HEK293 (cell line): ENCODE measurements at regions not wholly inside any gene's neighbourhood (a gene's known extent, or its start where the extent isn't known, plus 50 kb on each side); places are given as distances from the start of the nearest gene placed in this dataset.

Source experiments
- CTCF ChIA-PET: fragments of 350-600 bp; formaldehyde crosslinking; extraction: SDS; loops from one replicate; lab custom pipeline; 2021; ENCODE audit warnings: antibody characterized with exemption; lab: Yijun Ruan, JAX
- POLR2A ChIA-PET: fragments of 300-600 bp; formaldehyde crosslinking; extraction: SDS; loops from one replicate; lab custom pipeline; 2020; ENCODE audit warnings: antibody characterized with exemption, inconsistent platforms; lab: Yijun Ruan, JAX
- H3K27ac ChIP-seq: fragments of 200-500 bp; sonication (Bioruptor generic); 2 replicates; pipeline ENCODE4 v1.5.1; 2014; ENCODE audit warnings: low read depth, low read length, control low read depth, inconsistent platforms; ENCODE audit errors: extremely low read depth
- H3K36me3 ChIP-seq, 2 experiments: fragments of 200-500 bp in 1 of 2; sonication (Bioruptor generic) in 1 of 2; 1 replicate in 1 of 2; 2 replicates in 1 of 2; pipeline ENCODE4 v1.5.1; 2014 to 2017; ENCODE audit warnings: inconsistent platforms in 2 of 2, low read length in 2 of 2; ENCODE audit not compliant: control insufficient read depth in 2 of 2, insufficient read depth in 1 of 2
- H3K4me1 ChIP-seq: fragments of 200-500 bp; sonication (Bioruptor generic); 2 replicates; pipeline ENCODE4 v1.5.1; 2014; ENCODE audit warnings: mild to moderate bottlenecking, low read length, inconsistent platforms; ENCODE audit not compliant: control insufficient read depth, insufficient read depth
- H3K4me3 ChIP-seq: 2 replicates; pipeline ENCODE4 v1.5.1; 2011; ENCODE audit warnings: low read depth, mild to moderate bottlenecking, control low read depth, low read length, moderate library complexity
- H3K9me3 ChIP-seq: fragments of 200-500 bp; sonication (Bioruptor generic); 2 replicates; pipeline ENCODE4 v1.5.1; 2014; ENCODE audit warnings: low read depth, low read length, inconsistent platforms; ENCODE audit not compliant: control insufficient read depth, insufficient read depth
- BCL11A ChIP-seq: fragments of 450-650 bp; formaldehyde crosslinking; IDR thresholded peaks from 2 replicates; pipeline ENCODE4 v1.5.1; 2016; ENCODE audit warnings: low read depth, missing biosample characterization, missing genetic modification characterization
- FEZF1 ChIP-seq: fragments of 450-650 bp; formaldehyde crosslinking; IDR thresholded peaks from 2 replicates; pipeline ENCODE4 v1.5.1; 2016; ENCODE audit warnings: missing biosample characterization, missing genetic modification characterization
- HOXA7 ChIP-seq: sonication (generic); formaldehyde crosslinking; IDR thresholded peaks from 2 replicates; pipeline ENCODE4 v1.8.1; 2022; ENCODE audit warnings: missing genetic modification reagents, borderline replicate concordance
- OSR2 ChIP-seq: fragments of 450-650 bp; formaldehyde crosslinking; IDR thresholded peaks from 2 replicates; pipeline ENCODE4 v1.5.1; 2016; ENCODE audit warnings: missing biosample characterization, missing genetic modification characterization
- SALL2 ChIP-seq: fragments of 450-650 bp; formaldehyde crosslinking; IDR thresholded peaks from 2 replicates; pipeline ENCODE4 v1.5.0; 2017; ENCODE audit warnings: missing biosample characterization, mild to moderate bottlenecking, missing genetic modification characterization, borderline replicate concordance
- SP2 ChIP-seq: fragments of 450-650 bp; formaldehyde crosslinking; IDR thresholded peaks from 2 replicates; pipeline ENCODE4 v1.5.1; 2016; ENCODE audit warnings: missing biosample characterization, missing genetic modification characterization
- TCF7L2 ChIP-seq: IDR thresholded peaks from 2 replicates; pipeline ENCODE4 v1.6.1; 2011; ENCODE audit warnings: low read depth, mild to moderate bottlenecking, inconsistent platforms, low read length, moderate library complexity, borderline replicate concordance
- YY2 ChIP-seq: fragments of 450-650 bp; formaldehyde crosslinking; IDR thresholded peaks from 2 replicates; pipeline ENCODE4 v1.5.1; 2016; ENCODE audit warnings: missing biosample characterization, missing genetic modification characterization
- ZBTB8A ChIP-seq: fragments of 450-650 bp; formaldehyde crosslinking; IDR thresholded peaks from 2 replicates; pipeline ENCODE4 v1.5.1; 2016; ENCODE audit warnings: missing biosample characterization, missing genetic modification characterization
- ZNF202 ChIP-seq: fragments of 450-650 bp; formaldehyde crosslinking; IDR thresholded peaks from 2 replicates; pipeline ENCODE4 v1.5.1; 2016; ENCODE audit warnings: missing biosample characterization, missing genetic modification characterization, borderline replicate concordance
- ZNF211 ChIP-seq: fragments of 450-650 bp; formaldehyde crosslinking; IDR thresholded peaks from 2 replicates; pipeline ENCODE4 v1.5.1; 2016; ENCODE audit warnings: low read depth, missing biosample characterization, missing genetic modification characterization
- ZNF248 ChIP-seq: fragments of 450-650 bp; formaldehyde crosslinking; IDR thresholded peaks from 2 replicates; pipeline ENCODE4 v1.5.1; 2017; ENCODE audit warnings: missing biosample characterization, missing genetic modification characterization
- ZNF292 ChIP-seq: fragments of 450-650 bp; formaldehyde crosslinking; IDR thresholded peaks from 2 replicates; pipeline ENCODE4 v1.5.1; 2016; ENCODE audit warnings: low read depth, missing biosample characterization, missing genetic modification characterization, borderline replicate concordance
- ZNF350 ChIP-seq: fragments of 450-650 bp; formaldehyde crosslinking; IDR thresholded peaks from 2 replicates; pipeline ENCODE4 v1.5.0; 2017; ENCODE audit warnings: missing biosample characterization, mild to moderate bottlenecking, missing genetic modification characterization
- ZNF366 ChIP-seq: fragments of 450-650 bp; formaldehyde crosslinking; conservative IDR thresholded peaks from 2 replicates; pipeline ENCODE4 v1.5.1; 2016; ENCODE audit warnings: missing biosample characterization, missing genetic modification characterization
- ZNF560 ChIP-seq: fragments of 450-650 bp; formaldehyde crosslinking; IDR thresholded peaks from 2 replicates; pipeline ENCODE4 v1.5.1; 2017; ENCODE audit warnings: missing biosample characterization, missing genetic modification characterization, borderline replicate concordance
- ZNF843 ChIP-seq: fragments of 450-650 bp; formaldehyde crosslinking; IDR thresholded peaks from 2 replicates; pipeline ENCODE4 v1.5.1; 2016; ENCODE audit warnings: missing biosample characterization, missing genetic modification characterization
- TF ChIP-seq, protein P1 (sequence below): fragments of 450-650 bp; formaldehyde crosslinking; IDR thresholded peaks from 2 replicates; pipeline ENCODE4 v1.5.1; 2016; ENCODE audit warnings: missing biosample characterization, missing genetic modification characterization
- TF ChIP-seq, protein P2 (sequence below): fragments of 450-650 bp; formaldehyde crosslinking; IDR thresholded peaks from 2 replicates; pipeline ENCODE4 v1.5.1; 2016; ENCODE audit warnings: missing biosample characterization, missing genetic modification characterization
- TF ChIP-seq, protein P3 (sequence below): fragments of 450-650 bp; formaldehyde crosslinking; IDR thresholded peaks from 2 replicates; pipeline ENCODE4 v1.5.1; 2017; ENCODE audit warnings: missing biosample characterization, missing genetic modification characterization

DNA sequence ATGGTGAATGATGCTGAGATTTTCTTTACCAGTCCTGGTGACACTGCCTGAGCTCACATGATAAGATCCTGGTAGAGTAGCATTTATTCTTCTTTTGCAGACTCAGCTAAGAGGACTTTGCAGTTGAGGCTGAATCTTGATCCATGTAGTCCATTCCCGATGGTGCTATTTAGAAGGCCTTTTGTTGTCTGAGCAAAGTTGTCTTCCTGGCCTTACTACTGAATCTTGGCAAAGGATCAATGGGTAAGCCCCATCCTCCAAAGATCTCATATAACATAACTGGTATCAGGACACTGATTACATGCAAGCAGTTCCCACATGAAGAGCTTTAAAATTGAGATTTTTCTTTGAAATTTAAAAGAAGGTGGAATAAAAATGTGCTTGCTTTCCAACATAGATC lies 291.6 kb downstream of the SOX4 start:
- H3K4me3 ChIP-seq = no peak overlapping the region
- no peaks in the 10 kb centered on the region for H3K36me3 ChIP-seq
- ChIA-PET POLR2A (interaction anchor here (1.7 kb wide), 1 partner anchor 292 kb away, joined by 4 read pairs; the partner anchor contains the start of gene SOX4), CTCF (interaction anchor here (0.6 kb wide), 1 partner anchor 12 kb away, joined by 3 read pairs; no protein-coding TSS in a partner anchor)
- H3K9me3 ChIP-seq = no peaks in the 10 kb centered on the region; the same call in 1 of the 2 replicates
- H3K27ac ChIP-seq = no peak overlapping the region
- TF ChIP-seq OSR2 (tag by site-specific recombination) (no peak), ZNF248 (tag by site-specific recombination) (no peak), ZBTB8A (tag by site-specific recombination) (no peak)
- TF ChIP-seq, protein P1, sequence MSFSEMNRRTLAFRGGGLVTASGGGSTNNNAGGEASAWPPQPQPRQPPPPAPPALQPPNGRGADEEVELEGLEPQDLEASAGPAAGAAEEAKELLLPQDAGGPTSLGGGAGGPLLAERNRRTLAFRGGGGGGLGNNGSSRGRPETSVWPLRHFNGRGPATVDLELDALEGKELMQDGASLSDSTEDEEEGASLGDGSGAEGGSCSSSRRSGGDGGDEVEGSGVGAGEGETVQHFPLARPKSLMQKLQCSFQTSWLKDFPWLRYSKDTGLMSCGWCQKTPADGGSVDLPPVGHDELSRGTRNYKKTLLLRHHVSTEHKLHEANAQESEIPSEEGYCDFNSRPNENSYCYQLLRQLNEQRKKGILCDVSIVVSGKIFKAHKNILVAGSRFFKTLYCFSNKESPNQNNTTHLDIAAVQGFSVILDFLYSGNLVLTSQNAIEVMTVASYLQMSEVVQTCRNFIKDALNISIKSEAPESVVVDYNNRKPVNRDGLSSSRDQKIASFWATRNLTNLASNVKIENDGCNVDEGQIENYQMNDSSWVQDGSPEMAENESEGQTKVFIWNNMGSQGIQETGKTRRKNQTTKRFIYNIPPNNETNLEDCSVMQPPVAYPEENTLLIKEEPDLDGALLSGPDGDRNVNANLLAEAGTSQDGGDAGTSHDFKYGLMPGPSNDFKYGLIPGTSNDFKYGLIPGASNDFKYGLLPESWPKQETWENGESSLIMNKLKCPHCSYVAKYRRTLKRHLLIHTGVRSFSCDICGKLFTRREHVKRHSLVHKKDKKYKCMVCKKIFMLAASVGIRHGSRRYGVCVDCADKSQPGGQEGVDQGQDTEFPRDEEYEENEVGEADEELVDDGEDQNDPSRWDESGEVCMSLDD = no peak
- H3K4me1 ChIP-seq = 0 out of 2 replicates have a peak, but pooled peaks cover 4% of the 10 kb centered on the region

DNA sequence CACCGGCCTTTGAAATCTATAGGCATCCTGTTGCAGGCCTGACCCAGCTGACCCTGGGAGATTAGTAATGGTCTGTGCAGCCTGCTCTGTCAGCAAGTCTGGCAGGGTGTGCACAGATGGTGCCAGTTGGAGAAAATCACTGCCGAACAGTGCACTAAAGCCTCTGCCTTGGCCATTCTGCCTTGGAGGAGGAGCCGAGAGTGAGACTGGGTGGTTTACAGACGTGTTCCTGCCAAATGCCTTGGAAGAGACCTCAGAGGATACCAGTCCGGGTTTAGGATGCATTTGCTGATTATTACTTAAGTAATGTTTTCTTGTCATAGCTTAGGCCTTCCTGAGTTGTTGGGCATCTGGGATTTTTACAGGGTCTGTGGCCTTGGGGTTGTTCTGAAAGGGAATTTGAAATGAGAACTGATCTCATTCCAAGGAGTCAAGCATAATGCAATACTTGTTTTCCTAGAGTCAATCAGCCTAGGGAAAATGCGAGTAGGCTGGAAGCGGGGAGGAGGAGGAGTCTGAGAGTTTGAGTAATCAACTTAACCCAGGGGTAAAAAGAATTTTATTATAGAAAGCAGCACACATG lies 292.1 kb downstream of the SOX4 start:
- H3K9me3 ChIP-seq = no peaks in the 10 kb centered on the region; the same call in 1 of the 2 replicates
- no peak overlapping the region for H3K27ac ChIP-seq
- POLR2A ChIA-PET = interaction anchor here (1.7 kb wide), 1 partner anchor 292 kb away, joined by 4 read pairs; the partner anchor contains the start of gene SOX4
- CTCF ChIA-PET = interaction anchor here (0.6 kb wide), 1 partner anchor 11 kb away, joined by 3 read pairs; no protein-coding TSS in a partner anchor
- TF ChIP-seq ZNF202 (tag by site-specific recombination) (no peak), TCF7L2 (no peak), HOXA7 (CRISPR knock-in tag) (no peak), ZNF560 (tag by site-specific recombination) (no peak), ZNF366 (no peak), ZNF843 (tag by site-specific recombination) (no peak), YY2 (no peak), SALL2 (tag by site-specific recombination) (no peak), ZNF292 (tag by site-specific recombination) (no peak), SP2 (tag by site-specific recombination) (no peak), ZNF350 (no peak), BCL11A (no peak), FEZF1 (tag by site-specific recombination) (no peak), ZNF211 (tag by site-specific recombination) (no peak)
- TF ChIP-seq, protein P2, sequence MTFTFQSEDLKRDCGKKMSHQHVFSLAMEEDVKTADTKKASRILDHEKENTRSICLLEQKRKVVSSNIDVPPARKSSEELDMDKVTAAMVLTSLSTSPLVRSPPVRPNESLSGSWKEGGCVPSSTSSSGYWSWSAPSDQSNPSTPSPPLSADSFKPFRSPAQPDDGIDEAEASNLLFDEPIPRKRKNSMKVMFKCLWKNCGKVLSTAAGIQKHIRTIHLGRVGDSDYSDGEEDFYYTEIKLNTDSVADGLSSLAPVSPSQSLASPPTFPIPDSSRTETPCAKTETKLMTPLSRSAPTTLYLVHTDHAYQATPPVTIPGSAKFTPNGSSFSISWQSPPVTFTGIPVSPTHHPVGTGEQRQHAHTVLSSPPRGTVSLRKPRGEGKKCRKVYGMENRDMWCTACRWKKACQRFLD (tag by site-specific recombination) = no peak
- TF ChIP-seq, protein P3, sequence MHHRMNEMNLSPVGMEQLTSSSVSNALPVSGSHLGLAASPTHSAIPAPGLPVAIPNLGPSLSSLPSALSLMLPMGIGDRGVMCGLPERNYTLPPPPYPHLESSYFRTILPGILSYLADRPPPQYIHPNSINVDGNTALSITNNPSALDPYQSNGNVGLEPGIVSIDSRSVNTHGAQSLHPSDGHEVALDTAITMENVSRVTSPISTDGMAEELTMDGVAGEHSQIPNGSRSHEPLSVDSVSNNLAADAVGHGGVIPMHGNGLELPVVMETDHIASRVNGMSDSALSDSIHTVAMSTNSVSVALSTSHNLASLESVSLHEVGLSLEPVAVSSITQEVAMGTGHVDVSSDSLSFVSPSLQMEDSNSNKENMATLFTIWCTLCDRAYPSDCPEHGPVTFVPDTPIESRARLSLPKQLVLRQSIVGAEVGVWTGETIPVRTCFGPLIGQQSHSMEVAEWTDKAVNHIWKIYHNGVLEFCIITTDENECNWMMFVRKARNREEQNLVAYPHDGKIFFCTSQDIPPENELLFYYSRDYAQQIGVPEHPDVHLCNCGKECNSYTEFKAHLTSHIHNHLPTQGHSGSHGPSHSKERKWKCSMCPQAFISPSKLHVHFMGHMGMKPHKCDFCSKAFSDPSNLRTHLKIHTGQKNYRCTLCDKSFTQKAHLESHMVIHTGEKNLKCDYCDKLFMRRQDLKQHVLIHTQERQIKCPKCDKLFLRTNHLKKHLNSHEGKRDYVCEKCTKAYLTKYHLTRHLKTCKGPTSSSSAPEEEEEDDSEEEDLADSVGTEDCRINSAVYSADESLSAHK (tag by site-specific recombination) = no peak
- TF ChIP-seq, all 188 proteins: peak for 0
- Histone ChIP-seq H3K4me3 (no peak overlapping the region), H3K36me3 (no peaks in the 10 kb centered on the region), H3K4me1 (0 out of 2 replicates have a peak, but pooled peaks cover 4% of the 10 kb centered on the region)
